ENCODE measurements at regions not wholly inside any gene's neighbourhood (a gene's known extent, or its start where the extent isn't known, plus 50 kb on each side); places are given as distances from the start of the nearest gene placed in this dataset.
A peak's percentile ranks its signal among the peaks of the same experiment; 100 is the strongest.

DNA sequence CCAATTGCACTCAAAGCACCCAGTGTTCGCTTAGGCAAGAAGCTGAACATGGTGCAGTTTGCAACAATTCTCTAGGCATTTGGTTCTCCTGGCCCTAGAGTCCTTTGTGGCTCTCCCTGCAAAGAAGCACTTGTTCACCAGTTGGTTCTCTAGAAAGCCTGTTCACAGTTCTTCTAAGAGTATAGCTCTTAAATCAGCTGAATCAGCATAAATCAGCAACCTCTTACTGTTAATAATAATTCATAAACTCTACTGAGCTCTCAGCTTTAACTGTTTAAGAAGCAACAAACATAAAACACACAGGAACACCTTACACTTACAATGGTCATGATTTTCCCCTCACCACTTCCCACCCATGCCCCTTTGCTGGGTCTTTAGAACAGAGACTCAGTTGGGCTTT, 56.8 kb upstream of the PPP2R3A start:
- no peaks in the 10 kb centered on the region for H3K9me3 ChIP-seq
- H3K27me3 ChIP-seq = peaks cover 0 to 5% (median 0%) of the 10 kb centered on the region in 7 donors
- TF ChIP-seq, protein P1, sequence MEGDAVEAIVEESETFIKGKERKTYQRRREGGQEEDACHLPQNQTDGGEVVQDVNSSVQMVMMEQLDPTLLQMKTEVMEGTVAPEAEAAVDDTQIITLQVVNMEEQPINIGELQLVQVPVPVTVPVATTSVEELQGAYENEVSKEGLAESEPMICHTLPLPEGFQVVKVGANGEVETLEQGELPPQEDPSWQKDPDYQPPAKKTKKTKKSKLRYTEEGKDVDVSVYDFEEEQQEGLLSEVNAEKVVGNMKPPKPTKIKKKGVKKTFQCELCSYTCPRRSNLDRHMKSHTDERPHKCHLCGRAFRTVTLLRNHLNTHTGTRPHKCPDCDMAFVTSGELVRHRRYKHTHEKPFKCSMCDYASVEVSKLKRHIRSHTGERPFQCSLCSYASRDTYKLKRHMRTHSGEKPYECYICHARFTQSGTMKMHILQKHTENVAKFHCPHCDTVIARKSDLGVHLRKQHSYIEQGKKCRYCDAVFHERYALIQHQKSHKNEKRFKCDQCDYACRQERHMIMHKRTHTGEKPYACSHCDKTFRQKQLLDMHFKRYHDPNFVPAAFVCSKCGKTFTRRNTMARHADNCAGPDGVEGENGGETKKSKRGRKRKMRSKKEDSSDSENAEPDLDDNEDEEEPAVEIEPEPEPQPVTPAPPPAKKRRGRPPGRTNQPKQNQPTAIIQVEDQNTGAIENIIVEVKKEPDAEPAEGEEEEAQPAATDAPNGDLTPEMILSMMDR (IDR thresholded peaks at IDR 0.05) = no peak
- H3K27ac ChIP-seq = no peak overlapping the region
- no peak overlapping the region for H3K4me3 ChIP-seq
- H3K36me3 ChIP-seq = no peaks in the 10 kb centered on the region
- ATAC-seq = no peak
- no peak for DNase-seq
- intact Hi-C loops (cut with DNase I) = no loop called here
- peaks cover 0 to 5% (median 0%) of the 10 kb centered on the region in 9 donors for H3K4me1 ChIP-seq
- WGBS, 2 donors = 94 to 100% methylated on average over 1 of the region's 1 CpG

DNA sequence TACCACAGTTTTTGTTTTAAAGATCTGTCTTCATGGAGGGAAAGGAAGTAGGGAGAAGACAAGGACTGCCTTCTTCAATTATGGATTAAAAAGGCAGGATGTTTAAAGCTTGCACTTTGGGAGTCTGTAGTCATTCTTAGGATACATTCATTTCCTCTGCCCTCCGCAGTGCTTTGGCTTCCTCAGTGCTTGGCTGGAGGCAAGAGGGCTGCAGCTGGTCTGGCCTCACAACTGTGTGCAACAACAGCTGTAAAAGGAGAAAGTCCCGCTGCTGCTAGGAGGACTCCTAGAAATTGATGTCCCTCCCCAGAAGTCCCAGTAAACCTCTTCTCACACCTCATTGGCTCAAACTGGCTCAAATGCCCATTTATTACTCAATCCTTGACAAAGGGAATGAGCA, 54.4 kb upstream of the PPP2R3A start:
- Histone ChIP-seq H3K27ac (no peak overlapping the region), H3K36me3 (no peaks in the 10 kb centered on the region), H3K9me3 (no peaks in the 10 kb centered on the region), H3K4me3 (no peak overlapping the region), H3K27me3 (no peaks in the 10 kb centered on the region), H3K4me1 (peaks cover 0 to 5% (median 0%) of the 10 kb centered on the region in 9 donors)
- DNase-seq (no peak), ATAC-seq (peak in 7 of 8 donors; percentile 31 to 67 (median 48))
- 35 to 39% methylated on average over 2 of the region's 2 CpGs for WGBS, 2 donors
- TF ChIP-seq, protein P1 (IDR thresholded peaks at IDR 0.05) = no peak
- intact Hi-C loops (cut with DNase I) = loop anchor here in 1 of 10 donors (10.0 kb wide), 1 partner anchor 844 kb away; the partner anchor contains the start of gene STAG1

DNA sequence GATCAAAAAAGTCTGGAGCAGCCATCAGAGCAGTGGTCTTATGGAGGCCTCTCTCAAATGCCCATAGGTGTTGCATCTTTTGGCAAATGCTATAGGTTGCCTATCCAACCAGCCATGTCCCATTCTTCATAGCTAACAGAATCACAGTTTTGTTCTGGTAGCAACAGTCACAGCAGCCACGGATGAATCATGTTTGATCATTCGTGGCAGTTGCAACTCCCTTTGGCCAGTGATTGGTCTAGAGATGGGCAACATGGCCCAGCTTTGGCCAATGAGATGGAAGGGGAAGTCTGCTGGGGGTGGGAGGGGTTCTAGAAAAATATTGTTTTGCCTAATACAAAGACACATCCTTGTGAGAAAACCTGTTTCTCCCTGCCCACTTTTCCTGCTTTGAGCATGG, 50.3 kb upstream of the PPP2R3A start:
- DNase-seq = no peak
- no peak overlapping the region for H3K27ac ChIP-seq
- WGBS, 2 donors = 52 to 70% methylated on average over 2 of the region's 2 CpGs
- no peaks in the 10 kb centered on the region for H3K36me3 ChIP-seq
- H3K9me3 ChIP-seq = no peaks in the 10 kb centered on the region
- intact Hi-C loops (cut with DNase I) = loop anchor here in 5 of 10 donors (5.0 to 10.0 kb wide), 2 partner anchors 127 to 840 kb away; partner anchors contain the start of gene STAG1 (in 1 of the 5)
- no peak overlapping the region for H3K4me3 ChIP-seq
- H3K27me3 ChIP-seq = no peaks in the 10 kb centered on the region
- TF ChIP-seq, protein P1 (IDR thresholded peaks at IDR 0.05) = no peak
- ATAC-seq = no peak
- peaks cover 0 to 10% (median 0%) of the 10 kb centered on the region in 9 donors for H3K4me1 ChIP-seq
